Cardiac septum (tissue), 1 donor: ENCODE measurements at regions not wholly inside any gene's neighbourhood (a gene's known extent, or its start where the extent isn't known, plus 50 kb on each side); places are given as distances from the start of the nearest gene placed in this dataset.
"Not testable (repeated sequence)": the region's sequence is repeated elsewhere in the genome, so short reads cannot be mapped to it uniquely, and the experiment has no call there.

Experiments
- DNase-seq: peaks from one replicate; pipeline ENCODE4 v3.0.0-alpha.2; 2020; ENCODE audit warnings: low spot score
- intact Hi-C: fragments of 100-400 bp; cut with DNase I; formaldehyde crosslinking; loops from one replicate; pipeline ENCODE4 v1.14.0; 2022
- donor health status: DM: no; HTN: no; CAD: no.

GRCh38 chr9:96158147-96158546 is 143.8 kb downstream of the HSD17B3 start:
- no peak for DNase-seq
- intact Hi-C loops = no loop called here

- no peak for DNase-seq
- intact Hi-C loops = no loop called here
Measured at GRCh38 chr9:96157675-96158074, 144.3 kb downstream of the HSD17B3 start.

GRCh38 chr9:96156171-96156974 is 145.6 kb downstream of the HSD17B3 start:
- intact Hi-C loops = no loop called here
- DNase-seq = no peak

- DNase-seq = no peak
- intact Hi-C loops = no loop called here
Measured at GRCh38 chr9:96154081-96154480, 147.9 kb downstream of the HSD17B3 start.

GRCh38 chr9:96152550-96152949 is 149.4 kb downstream of the HSD17B3 start:
- intact Hi-C loops = no loop called here
- DNase-seq = no peak

GRCh38 chr9:96150324-96151227 is 151.4 kb downstream of the HSD17B3 start:
- DNase-seq = no peak
- intact Hi-C loops = no loop called here

- DNase-seq = no peak
- intact Hi-C loops = no loop called here
Measured at GRCh38 chr9:96149533-96150280, 152.3 kb downstream of the HSD17B3 start.

GRCh38 chr9:96148634-96149532 is 153.1 kb downstream of the HSD17B3 start:
- intact Hi-C loops = no loop called here
- no peak for DNase-seq

GRCh38 chr9:96147029-96147428 is 154.9 kb downstream of the HSD17B3 start:
- DNase-seq, intact Hi-C loops: not testable (repeated sequence)

- no peak for DNase-seq
- intact Hi-C loops = no loop called here
Measured at GRCh38 chr9:96141666-96142065, 160.3 kb downstream of the HSD17B3 start.

- DNase-seq = no peak
- intact Hi-C loops = no loop called here
Measured at GRCh38 chr9:96141128-96141474, 160.9 kb downstream of the HSD17B3 start.

- intact Hi-C loops = no loop called here
- no peak for DNase-seq
Measured at GRCh38 chr9:96140296-96141127, 161.5 kb downstream of the HSD17B3 start.

- no peak for DNase-seq
- intact Hi-C loops = no loop called here
Measured at GRCh38 chr9:96139592-96140295, 162.2 kb downstream of the HSD17B3 start.

GRCh38 chr9:96138616-96139015 is 163.4 kb downstream of the HSD17B3 start:
- intact Hi-C loops = no loop called here
- DNase-seq = no peak

GRCh38 chr9:96137671-96138429 is 164.1 kb downstream of the HSD17B3 start:
- intact Hi-C loops = no loop called here
- no peak for DNase-seq

GRCh38 chr9:96136992-96137670 is 164.8 kb downstream of the HSD17B3 start:
- no peak for DNase-seq
- intact Hi-C loops = no loop called here
